ENCODE measurements at regions not wholly inside any gene's neighbourhood (a gene's known extent, or its start where the extent isn't known, plus 50 kb on each side); places are given as distances from the start of the nearest gene placed in this dataset.

DNA sequence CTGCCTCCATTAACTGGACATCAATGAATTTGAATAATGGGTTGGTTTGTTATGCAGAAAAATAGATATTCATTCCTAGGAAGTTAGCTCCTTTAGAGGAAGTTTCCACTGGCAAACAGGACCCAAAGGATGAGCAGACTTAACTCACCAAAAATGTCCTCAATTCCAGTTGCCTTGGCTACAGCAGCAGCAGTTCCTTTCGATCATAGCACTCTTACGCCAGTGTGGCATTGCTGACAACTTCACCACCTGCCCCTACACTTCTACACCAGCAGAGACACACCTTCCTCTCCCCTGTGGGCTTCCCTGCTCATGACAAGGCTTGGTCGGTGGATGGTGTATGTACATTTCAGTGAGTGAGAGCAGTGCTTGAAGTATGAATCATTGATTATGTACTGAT lies 532.8 kb downstream of the QKI start:
- H3K9ac ChIP-seq (ENCODE audit: low read length) = no peak overlapping the region
- no peaks in the 10 kb centered on the region for H3K4me1 ChIP-seq (ENCODE audit: low read length)
- no peaks in the 10 kb centered on the region for H3K79me2 ChIP-seq (ENCODE audit: low read length)
- H4K20me1 ChIP-seq (ENCODE audit: insufficient read depth, low read length) = no peaks in the 10 kb centered on the region
- no peaks in the 10 kb centered on the region for H3K9me2 ChIP-seq (replicated peaks; ENCODE audit: insufficient read depth, low read length)
- no peaks in the 10 kb centered on the region for H3K9me3 ChIP-seq (replicated peaks; ENCODE audit: insufficient read depth, low read length)
- DNase-seq = no peak
- H3F3A ChIP-seq (ENCODE audit: insufficient read depth, low read length) = no peaks in the 10 kb centered on the region
- TF ChIP-seq, protein P1, sequence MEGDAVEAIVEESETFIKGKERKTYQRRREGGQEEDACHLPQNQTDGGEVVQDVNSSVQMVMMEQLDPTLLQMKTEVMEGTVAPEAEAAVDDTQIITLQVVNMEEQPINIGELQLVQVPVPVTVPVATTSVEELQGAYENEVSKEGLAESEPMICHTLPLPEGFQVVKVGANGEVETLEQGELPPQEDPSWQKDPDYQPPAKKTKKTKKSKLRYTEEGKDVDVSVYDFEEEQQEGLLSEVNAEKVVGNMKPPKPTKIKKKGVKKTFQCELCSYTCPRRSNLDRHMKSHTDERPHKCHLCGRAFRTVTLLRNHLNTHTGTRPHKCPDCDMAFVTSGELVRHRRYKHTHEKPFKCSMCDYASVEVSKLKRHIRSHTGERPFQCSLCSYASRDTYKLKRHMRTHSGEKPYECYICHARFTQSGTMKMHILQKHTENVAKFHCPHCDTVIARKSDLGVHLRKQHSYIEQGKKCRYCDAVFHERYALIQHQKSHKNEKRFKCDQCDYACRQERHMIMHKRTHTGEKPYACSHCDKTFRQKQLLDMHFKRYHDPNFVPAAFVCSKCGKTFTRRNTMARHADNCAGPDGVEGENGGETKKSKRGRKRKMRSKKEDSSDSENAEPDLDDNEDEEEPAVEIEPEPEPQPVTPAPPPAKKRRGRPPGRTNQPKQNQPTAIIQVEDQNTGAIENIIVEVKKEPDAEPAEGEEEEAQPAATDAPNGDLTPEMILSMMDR (IDR thresholded peaks at IDR 0.05; ENCODE audit: low read length) = no peak
- TF ChIP-seq EZH2 (optimal IDR thresholded peaks at IDR 0.05; ENCODE audit: low read depth, low read length) (no peak), EZH2phosphoT487 (IDR thresholded peaks at IDR 0.05; ENCODE audit: low read length) (no peak)
- H3K4me3 ChIP-seq (ENCODE audit: low read length) = no peak overlapping the region
- no peak overlapping the region for H3K27ac ChIP-seq (ENCODE audit: low read length)
- no peaks in the 10 kb centered on the region for H3K27me3 ChIP-seq (replicated peaks; ENCODE audit: insufficient read depth, low read length)
- no peak overlapping the region for H2AFZ ChIP-seq (ENCODE audit: low read length)
- H3K36me3 ChIP-seq (replicated peaks; ENCODE audit: insufficient read depth, low read length) = no peaks in the 10 kb centered on the region
- H3K4me2 ChIP-seq (ENCODE audit: low read depth, low read length) = no peak overlapping the region

DNA sequence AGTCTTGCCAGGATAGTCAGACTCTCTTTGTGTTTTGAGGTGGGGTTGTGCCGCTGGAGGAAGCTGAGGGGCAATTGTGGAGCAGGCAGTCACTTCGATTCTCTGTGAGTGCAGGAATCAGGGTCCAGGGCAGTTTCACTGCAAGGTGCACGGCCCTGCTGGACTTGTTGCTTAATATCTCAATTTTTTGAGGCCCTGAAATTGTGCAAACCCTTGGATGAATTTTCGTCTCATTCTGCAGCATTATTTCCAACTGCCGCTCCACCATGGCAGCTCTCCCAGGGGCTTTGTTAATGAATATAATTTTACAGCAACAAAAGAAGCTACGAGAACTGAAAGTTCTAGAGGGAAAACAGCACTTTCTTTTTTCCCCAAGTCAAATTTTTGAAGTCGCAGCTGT lies 531.9 kb downstream of the QKI start:
- Histone ChIP-seq H3K9ac (ENCODE audit: low read length) (no peak overlapping the region), H3K4me3 (ENCODE audit: low read length) (peak overlapping the region; percentile 27; the same call in 1 of the 2 replicates), H3K27me3 (replicated peaks; ENCODE audit: insufficient read depth, low read length) (no peaks in the 10 kb centered on the region), H3K9me2 (replicated peaks; ENCODE audit: insufficient read depth, low read length) (no peaks in the 10 kb centered on the region), H2AFZ (ENCODE audit: low read length) (no peak overlapping the region), H4K20me1 (ENCODE audit: insufficient read depth, low read length) (no peaks in the 10 kb centered on the region), H3K4me1 (ENCODE audit: low read length) (no peaks in the 10 kb centered on the region), H3K79me2 (ENCODE audit: low read length) (no peaks in the 10 kb centered on the region), H3K27ac (ENCODE audit: low read length) (no peak overlapping the region), H3F3A (ENCODE audit: insufficient read depth, low read length) (no peaks in the 10 kb centered on the region), H3K36me3 (replicated peaks; ENCODE audit: insufficient read depth, low read length) (no peaks in the 10 kb centered on the region), H3K4me2 (ENCODE audit: low read depth, low read length) (peak overlapping the region; percentile 32; the same call in 1 of the 2 replicates), H3K9me3 (replicated peaks; ENCODE audit: insufficient read depth, low read length) (no peaks in the 10 kb centered on the region)
- TF ChIP-seq EZH2 (optimal IDR thresholded peaks at IDR 0.05; ENCODE audit: low read depth, low read length) (no peak), EZH2phosphoT487 (IDR thresholded peaks at IDR 0.05; ENCODE audit: low read length) (no peak)
- TF ChIP-seq, protein P1 (IDR thresholded peaks at IDR 0.05; ENCODE audit: low read length) = no peak
- no peak for DNase-seq

DNA sequence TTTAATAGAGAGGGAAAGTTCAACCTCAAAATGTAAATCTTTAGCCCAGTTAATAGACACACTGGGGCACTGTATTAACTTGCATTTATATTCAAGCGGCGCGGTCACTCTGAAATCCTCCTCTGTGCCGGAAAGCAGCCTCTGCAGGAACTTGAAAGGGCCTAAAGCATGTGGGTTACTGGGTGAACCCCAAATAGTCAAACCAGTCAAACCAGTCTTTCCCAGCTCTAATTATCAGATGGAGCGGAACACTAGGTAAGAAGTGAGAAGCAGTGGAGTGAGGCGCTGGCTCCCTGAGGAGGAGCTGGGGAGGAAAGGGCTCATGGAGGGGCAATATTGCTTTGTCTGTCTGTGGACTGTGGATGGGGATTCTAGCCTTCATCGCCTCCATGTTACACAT lies 531.3 kb downstream of the QKI start:
- no peak overlapping the region for H2AFZ ChIP-seq (ENCODE audit: low read length)
- no peaks in the 10 kb centered on the region for H3F3A ChIP-seq (ENCODE audit: insufficient read depth, low read length)
- no peaks in the 10 kb centered on the region for H3K27me3 ChIP-seq (replicated peaks; ENCODE audit: insufficient read depth, low read length)
- H3K9me2 ChIP-seq (replicated peaks; ENCODE audit: insufficient read depth, low read length) = no peaks in the 10 kb centered on the region
- no peak for DNase-seq
- no peaks in the 10 kb centered on the region for H4K20me1 ChIP-seq (ENCODE audit: insufficient read depth, low read length)
- no peaks in the 10 kb centered on the region for H3K79me2 ChIP-seq (ENCODE audit: low read length)
- H3K36me3 ChIP-seq (replicated peaks; ENCODE audit: insufficient read depth, low read length) = no peaks in the 10 kb centered on the region
- H3K27ac ChIP-seq (ENCODE audit: low read length) = no peak overlapping the region
- no peaks in the 10 kb centered on the region for H3K9me3 ChIP-seq (replicated peaks; ENCODE audit: insufficient read depth, low read length)
- no peak overlapping the region for H3K4me3 ChIP-seq (ENCODE audit: low read length)
- no peak for TF ChIP-seq EZH2 (optimal IDR thresholded peaks at IDR 0.05; ENCODE audit: low read depth, low read length)
- TF ChIP-seq, protein P1 (IDR thresholded peaks at IDR 0.05; ENCODE audit: low read length) = no peak
- no peak for TF ChIP-seq EZH2phosphoT487 (IDR thresholded peaks at IDR 0.05; ENCODE audit: low read length)
- no peak overlapping the region for H3K9ac ChIP-seq (ENCODE audit: low read length)
- peak overlapping the region; percentile 32; the same call in 1 of the 2 replicates for H3K4me2 ChIP-seq (ENCODE audit: low read depth, low read length)
- no peaks in the 10 kb centered on the region for H3K4me1 ChIP-seq (ENCODE audit: low read length)

Measured in MM.1S (cell line).